ENCODE measurements at regions not wholly inside any gene's neighbourhood (a gene's known extent, or its start where the extent isn't known, plus 50 kb on each side); places are given as distances from the start of the nearest gene placed in this dataset.

DNA sequence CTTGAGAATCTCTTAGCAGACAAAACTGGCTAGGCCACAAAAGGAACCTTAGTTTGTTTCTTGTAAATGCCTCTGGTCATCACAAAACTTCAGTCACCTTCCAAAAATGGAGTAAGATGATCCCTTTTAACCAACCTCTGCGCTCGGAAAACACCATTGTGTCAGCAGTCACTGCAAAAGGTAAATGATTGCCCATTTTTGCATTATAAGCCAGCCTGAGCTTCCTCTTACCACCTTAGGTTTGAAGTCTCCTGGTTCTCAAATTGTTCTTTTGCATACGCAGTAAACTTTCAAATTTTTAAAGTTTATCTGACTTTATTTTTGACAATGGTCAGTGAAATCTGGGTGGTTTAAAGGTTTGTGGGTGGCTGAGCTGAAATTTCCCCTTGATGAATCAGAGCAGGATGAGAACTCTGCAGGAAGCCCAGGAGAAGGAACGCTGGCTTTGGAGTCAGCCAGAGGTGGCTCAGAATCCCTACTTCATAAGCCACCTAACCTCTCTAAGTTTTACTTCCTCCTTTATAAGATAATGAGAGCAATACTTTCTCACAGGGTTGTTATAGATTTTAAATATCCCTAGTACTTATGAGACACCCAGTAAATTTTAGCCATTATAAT, 131.4 kb downstream of the MED10 start:
- Histone ChIP-seq H3F3A (ENCODE audit: insufficient read depth, low read length, poor library complexity, severe bottlenecking) (no peaks in the 10 kb centered on the region), H3K4me3 (ENCODE audit: low read length) (no peak overlapping the region), H3K4me2 (ENCODE audit: low read length) (no peak overlapping the region), H4K20me1 (ENCODE audit: insufficient read depth) (no peaks in the 10 kb centered on the region), H3K9ac (ENCODE audit: low read length) (no peak overlapping the region), H3K36me3 (ENCODE audit: insufficient read depth, low read length) (no peaks in the 10 kb centered on the region), H2AFZ (ENCODE audit: low read depth, low read length) (no peak overlapping the region), H3K27me3 (ENCODE audit: insufficient read depth, low read depth, low read length) (no peaks in the 10 kb centered on the region), H3K79me2 (replicated peaks; ENCODE audit: insufficient read depth, low read length) (no peaks in the 10 kb centered on the region), H3K9me3 (ENCODE audit: low read length) (no peaks in the 10 kb centered on the region), H3K9me2 (ENCODE audit: insufficient read depth, low read length) (no peaks in the 10 kb centered on the region), H3K27ac (ENCODE audit: low read length) (no peak overlapping the region)
- TF ChIP-seq EP300 (conservative IDR thresholded peaks at IDR 0.05; ENCODE audit: poor library complexity, severe bottlenecking) (no peak), RAD21 (conservative IDR thresholded peaks at IDR 0.05) (no peak), CTCF (IDR thresholded peaks at IDR 0.05; ENCODE audit: poor library complexity, severe bottlenecking) (no peak), TAF1 (IDR thresholded peaks at IDR 0.05; ENCODE audit: low read depth) (no peak), MXI1 (conservative IDR thresholded peaks at IDR 0.05; ENCODE audit: poor library complexity, severe bottlenecking) (no peak), EZH2 (IDR thresholded peaks at IDR 0.05; ENCODE audit: borderline replicate concordance, insufficient read depth, low read length, poor library complexity, severe bottlenecking) (no peak), SMC3 (conservative IDR thresholded peaks at IDR 0.05; ENCODE audit: poor library complexity) (no peak)
- TF ChIP-seq, protein P1, sequence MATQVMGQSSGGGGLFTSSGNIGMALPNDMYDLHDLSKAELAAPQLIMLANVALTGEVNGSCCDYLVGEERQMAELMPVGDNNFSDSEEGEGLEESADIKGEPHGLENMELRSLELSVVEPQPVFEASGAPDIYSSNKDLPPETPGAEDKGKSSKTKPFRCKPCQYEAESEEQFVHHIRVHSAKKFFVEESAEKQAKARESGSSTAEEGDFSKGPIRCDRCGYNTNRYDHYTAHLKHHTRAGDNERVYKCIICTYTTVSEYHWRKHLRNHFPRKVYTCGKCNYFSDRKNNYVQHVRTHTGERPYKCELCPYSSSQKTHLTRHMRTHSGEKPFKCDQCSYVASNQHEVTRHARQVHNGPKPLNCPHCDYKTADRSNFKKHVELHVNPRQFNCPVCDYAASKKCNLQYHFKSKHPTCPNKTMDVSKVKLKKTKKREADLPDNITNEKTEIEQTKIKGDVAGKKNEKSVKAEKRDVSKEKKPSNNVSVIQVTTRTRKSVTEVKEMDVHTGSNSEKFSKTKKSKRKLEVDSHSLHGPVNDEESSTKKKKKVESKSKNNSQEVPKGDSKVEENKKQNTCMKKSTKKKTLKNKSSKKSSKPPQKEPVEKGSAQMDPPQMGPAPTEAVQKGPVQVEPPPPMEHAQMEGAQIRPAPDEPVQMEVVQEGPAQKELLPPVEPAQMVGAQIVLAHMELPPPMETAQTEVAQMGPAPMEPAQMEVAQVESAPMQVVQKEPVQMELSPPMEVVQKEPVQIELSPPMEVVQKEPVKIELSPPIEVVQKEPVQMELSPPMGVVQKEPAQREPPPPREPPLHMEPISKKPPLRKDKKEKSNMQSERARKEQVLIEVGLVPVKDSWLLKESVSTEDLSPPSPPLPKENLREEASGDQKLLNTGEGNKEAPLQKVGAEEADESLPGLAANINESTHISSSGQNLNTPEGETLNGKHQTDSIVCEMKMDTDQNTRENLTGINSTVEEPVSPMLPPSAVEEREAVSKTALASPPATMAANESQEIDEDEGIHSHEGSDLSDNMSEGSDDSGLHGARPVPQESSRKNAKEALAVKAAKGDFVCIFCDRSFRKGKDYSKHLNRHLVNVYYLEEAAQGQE (IDR thresholded peaks at IDR 0.05; ENCODE audit: borderline replicate concordance) = no peak

GRCh38 chr5:6244339-6244714, 134.0 kb downstream of the MED10 start:
- no peaks in the 10 kb centered on the region for H3K79me2 ChIP-seq (replicated peaks; ENCODE audit: insufficient read depth, low read length)
- H2AFZ ChIP-seq (ENCODE audit: low read depth, low read length) = no peak overlapping the region
- no peak overlapping the region for H3K4me2 ChIP-seq (ENCODE audit: low read length)
- no peak overlapping the region for H3K27ac ChIP-seq (ENCODE audit: low read length)
- H3K9me2 ChIP-seq (ENCODE audit: insufficient read depth, low read length) = no peaks in the 10 kb centered on the region
- H3K4me3 ChIP-seq (ENCODE audit: low read length) = no peak overlapping the region
- H3K36me3 ChIP-seq (ENCODE audit: insufficient read depth, low read length) = no peaks in the 10 kb centered on the region
- H3K27me3 ChIP-seq (ENCODE audit: insufficient read depth, low read depth, low read length) = no peaks in the 10 kb centered on the region
- H4K20me1 ChIP-seq (ENCODE audit: insufficient read depth) = no peaks in the 10 kb centered on the region
- TF ChIP-seq CTCF (IDR thresholded peaks at IDR 0.05; ENCODE audit: poor library complexity, severe bottlenecking) = no peak
- TF ChIP-seq MXI1 (conservative IDR thresholded peaks at IDR 0.05; ENCODE audit: poor library complexity, severe bottlenecking) = no peak
- TF ChIP-seq TAF1 (IDR thresholded peaks at IDR 0.05; ENCODE audit: low read depth) = no peak
- no peak for TF ChIP-seq SMC3 (conservative IDR thresholded peaks at IDR 0.05; ENCODE audit: poor library complexity)
- no peak for TF ChIP-seq RAD21 (conservative IDR thresholded peaks at IDR 0.05)
- TF ChIP-seq POLR2AphosphoS5 (IDR thresholded peaks at IDR 0.05) = no peak
- TF ChIP-seq, protein P1 (IDR thresholded peaks at IDR 0.05; ENCODE audit: borderline replicate concordance) = no peak
- TF ChIP-seq EP300 (conservative IDR thresholded peaks at IDR 0.05; ENCODE audit: poor library complexity, severe bottlenecking) = no peak
- no peak for TF ChIP-seq EZH2 (IDR thresholded peaks at IDR 0.05; ENCODE audit: borderline replicate concordance, insufficient read depth, low read length, poor library complexity, severe bottlenecking)
- H3F3A ChIP-seq (ENCODE audit: insufficient read depth, low read length, poor library complexity, severe bottlenecking) = no peaks in the 10 kb centered on the region
- H3K9me3 ChIP-seq (ENCODE audit: low read length) = peaks cover 8% of the 10 kb centered on the region
- H3K9ac ChIP-seq (ENCODE audit: low read length) = no peak overlapping the region

All from neural cell (in vitro differentiated cells).